NCI-H748 (cell line): ENCODE measurements at regions not wholly inside any gene's neighbourhood (a gene's known extent, or its start where the extent isn't known, plus 50 kb on each side); places are given as distances from the start of the nearest gene placed in this dataset.
A peak's percentile ranks its signal among the peaks of the same experiment; 100 is the strongest.
"Not testable (repeated sequence)": the region's sequence is repeated elsewhere in the genome, so short reads cannot be mapped to it uniquely, and the experiment has no call there.

Source experiments
- DNase-seq: peaks from one replicate; lab custom pipeline; 2025; ENCODE audit not compliant: unreplicated experiment; lab: John Stamatoyannopoulos, UW

DNA sequence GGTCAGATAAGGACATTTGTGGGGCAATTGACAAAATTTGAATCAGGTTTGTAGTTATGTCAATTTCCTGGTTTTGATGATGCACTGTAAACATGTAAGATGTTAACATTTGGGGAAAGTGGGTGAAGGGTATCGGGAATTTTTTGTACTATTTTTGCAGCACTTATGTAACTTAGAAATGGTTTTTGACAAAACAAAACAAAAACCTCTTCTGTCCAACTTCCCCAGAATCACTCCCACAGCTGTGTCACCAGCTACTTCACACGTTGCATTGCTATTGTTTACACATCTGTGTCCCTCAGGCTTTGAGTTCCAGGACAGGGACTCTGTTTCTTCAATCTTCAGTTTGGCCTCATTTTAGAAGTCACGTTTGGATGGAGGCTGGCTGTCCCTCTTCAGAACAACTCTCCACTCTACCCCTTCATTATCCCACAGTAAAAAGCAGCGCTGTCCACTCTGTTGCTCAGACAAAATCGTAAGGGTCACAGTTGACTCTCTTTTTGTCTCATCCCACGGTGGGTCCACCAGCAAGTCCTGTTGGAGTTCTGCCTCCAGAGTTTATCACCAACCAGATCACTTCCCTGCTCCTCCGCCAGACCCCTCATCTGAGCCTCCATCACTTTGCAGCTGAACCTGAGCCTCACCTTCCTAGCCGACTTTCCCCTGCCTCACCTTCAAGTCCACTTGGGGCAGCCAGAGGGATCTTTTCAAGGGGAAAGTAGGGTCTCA lies 63.2 kb downstream of the NENF start:
- no peak for DNase-seq

GRCh38 chr1:212496682-212497081 lies 64.0 kb downstream of the NENF start:
- no peak for DNase-seq

DNA sequence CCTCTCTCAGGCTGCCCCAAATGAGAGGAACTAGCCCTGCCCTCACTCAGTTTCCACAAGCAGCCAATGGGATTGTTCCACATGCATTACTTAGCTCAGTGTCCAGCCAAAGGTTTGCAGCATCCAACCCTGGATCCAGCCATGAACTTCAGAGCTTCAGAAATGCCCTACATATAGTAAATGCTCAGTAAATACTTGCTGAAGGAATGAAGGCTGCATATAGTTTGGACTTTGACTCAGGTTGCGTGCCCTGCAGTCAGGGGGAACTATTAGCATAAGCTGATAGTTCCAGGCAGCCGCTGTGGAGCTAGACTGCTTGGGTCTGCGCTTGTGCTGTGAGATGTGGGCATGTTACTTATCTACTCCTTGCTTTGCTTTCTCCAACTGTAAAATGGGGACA lies 64.8 kb downstream of the NENF start:
- DNase-seq, result no peak

DNA sequence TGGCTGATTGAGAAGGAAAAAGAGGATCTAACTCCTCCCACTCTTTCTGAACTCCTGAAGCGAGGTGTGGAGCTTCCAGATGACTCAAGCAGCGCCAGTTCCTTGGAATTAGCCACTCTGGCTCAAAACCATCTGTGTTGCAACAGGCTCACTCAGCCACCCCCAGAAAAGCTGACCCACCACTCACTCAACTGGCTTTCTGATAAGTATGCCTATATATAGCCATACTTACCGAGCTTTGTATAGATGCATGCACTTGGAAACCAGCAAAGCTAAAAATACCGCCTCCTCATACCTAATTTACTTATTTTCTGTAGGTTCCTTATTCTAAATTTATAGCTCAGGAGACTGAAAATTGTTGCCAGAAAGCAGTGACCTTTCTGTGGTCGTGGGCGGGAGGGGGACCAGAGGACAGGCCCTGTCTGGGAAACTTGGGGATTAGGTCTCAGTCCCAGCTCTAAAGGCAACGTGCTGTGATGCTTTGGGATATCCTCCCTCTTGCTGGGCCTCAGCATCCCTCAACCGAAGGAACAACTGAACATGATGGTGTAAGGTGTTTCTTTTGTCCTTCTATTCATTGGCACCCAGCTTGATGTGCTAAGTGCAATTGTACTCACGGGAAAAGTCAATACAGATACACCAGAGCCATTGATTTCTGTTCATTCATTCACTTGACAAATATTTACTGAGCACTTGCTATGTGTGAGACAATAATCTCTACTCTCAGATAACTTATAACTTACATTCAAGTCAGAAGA lies 65.7 kb downstream of the NENF start:
- peak; percentile 96 for DNase-seq

DNA sequence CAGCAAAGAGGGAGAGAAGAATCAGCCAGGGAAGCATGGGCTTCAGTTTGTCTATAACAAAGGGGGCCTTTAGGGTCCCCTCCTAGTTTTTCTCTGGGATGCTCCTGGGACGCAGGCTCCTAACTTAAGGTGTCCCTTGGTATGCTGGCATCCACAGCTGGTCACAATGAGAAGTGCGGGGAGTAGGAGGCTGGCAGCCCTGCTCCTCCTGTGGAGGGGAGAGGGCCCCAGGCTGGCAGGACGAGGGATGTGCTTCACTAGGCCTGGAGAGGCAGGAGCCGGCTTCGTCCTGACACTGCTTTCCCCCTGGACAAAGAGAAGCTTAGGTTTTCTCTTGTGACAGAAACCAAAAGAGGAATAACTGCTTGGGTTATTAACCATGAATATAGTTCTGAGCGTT lies 67.6 kb downstream of the NENF start:
- no peak for DNase-seq

GRCh38 chr1:212500983-212501382 lies 68.3 kb downstream of the NENF start:
- no peak for DNase-seq

DNA sequence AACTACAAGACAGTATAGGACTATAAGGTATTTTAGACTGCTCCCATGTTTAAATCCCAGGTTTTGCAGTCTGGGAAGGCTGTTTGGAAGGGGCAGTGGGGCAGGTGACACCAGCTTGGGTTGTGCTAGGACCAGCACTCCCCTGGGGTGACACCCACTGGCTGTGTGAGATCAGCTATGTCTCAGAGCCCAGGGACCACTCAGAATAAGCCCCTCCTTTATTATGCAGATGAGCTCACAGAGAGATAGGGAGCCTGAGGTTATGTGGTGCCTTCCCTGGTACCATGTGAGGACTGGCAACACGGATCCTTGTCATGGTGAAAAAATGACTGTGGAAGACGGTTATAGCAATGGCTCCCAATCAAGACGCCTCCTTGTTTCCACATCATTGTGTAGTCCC lies 71.0 kb downstream of the NENF start:
- DNase-seq, result no peak

- no peak for DNase-seq
Measured at GRCh38 chr1:212504171-212504803, 71.6 kb downstream of the NENF start.

DNA sequence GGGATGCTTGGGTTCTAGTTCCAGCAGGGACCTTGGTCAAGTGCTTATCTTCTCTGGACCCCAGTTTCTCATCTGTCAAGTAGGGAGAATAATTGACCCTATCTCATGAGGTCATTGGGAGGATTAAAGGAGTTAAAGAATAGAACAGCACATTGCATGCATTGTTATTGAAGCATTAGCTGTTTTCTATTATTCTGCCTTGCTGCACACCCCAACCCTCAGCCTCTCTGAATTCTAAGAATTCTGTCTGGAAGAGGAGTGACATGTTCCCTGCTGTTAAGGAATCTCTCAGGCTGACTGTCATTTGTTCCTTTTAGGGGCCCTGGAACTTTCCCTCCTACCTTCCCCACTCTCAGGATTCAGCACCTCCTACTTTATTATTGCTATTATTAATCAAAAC lies 73.9 kb downstream of the NENF start:
- no peak for DNase-seq

GRCh38 chr1:212507369-212507768 lies 74.6 kb downstream of the NENF start:
- no peak for DNase-seq

- no peak for DNase-seq
Measured at GRCh38 chr1:212512816-212513559, 80.3 kb downstream of the NENF start.

DNA sequence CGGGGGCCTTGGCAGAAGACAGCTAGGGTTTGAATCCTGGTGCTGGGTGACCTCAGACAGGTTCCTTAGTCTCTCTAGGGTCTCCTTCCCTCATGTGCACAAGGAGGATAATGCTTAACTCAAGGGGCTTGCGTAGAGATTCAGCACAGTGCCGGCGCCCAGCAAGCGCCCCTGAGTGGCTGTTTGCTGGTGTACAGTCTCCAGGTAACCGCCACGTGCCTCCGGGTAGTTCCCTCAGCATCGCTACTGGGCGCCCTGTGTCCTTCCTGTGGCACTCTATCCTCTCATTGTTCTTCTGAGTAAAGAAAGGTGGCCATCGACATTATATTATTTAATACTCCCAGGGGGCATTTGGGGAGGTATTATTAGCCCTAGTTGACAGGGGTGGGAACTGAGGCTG lies 80.9 kb downstream of the NENF start:
- peak; percentile 1 for DNase-seq

DNA sequence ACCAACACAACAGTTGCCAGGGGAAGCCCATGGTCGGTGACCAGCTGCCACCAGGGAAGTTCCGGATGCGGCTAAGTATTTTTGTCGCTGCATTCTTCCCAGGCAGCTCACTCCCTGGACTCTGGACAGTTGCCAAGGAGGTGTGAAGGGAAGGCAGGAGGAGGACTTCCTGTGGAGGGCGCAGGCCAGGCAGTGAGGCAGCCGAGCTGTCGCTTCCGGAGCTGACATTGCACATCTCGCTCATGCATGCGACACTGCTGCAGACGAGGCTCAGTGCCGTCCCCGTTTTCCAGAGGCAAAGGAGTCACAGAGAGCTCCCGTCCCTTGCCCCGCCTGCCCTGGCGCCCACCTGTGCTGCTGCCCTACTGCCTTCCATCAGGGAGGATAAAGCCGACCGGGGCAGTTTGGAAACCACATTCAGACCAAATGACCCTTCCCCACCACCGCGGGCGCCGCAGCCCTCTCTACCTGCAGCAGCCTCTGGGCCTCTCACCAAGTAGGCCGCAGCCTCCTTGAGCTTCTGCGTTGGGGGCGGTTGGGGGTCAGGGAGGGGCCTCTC lies 81.4 kb downstream of the NENF start:
- peak; percentile 16 for DNase-seq

DNA sequence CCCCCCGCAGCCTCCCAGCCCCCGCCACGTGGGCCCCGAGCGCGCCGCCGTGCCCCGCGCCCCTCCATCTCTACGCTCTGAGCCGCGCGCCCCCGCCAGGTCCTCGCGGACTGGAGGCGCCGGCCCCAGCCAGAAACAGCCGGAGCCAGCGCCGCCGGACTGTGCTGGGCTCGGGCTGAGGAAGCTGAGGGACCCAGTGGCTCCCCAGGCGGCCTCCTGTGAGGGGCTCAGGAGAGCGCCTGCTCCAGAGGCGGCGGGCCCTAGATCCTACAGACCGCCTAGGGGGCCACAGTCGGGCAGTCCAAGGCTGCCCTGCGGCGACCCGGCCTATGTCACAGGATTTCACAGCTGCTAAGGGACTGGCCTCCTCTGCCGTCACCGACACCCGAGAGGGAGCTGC lies 82.1 kb downstream of the NENF start:
- DNase-seq, result no peak

- no peak for DNase-seq
Measured at GRCh38 chr1:212515329-212515760, 82.6 kb downstream of the NENF start.

DNA sequence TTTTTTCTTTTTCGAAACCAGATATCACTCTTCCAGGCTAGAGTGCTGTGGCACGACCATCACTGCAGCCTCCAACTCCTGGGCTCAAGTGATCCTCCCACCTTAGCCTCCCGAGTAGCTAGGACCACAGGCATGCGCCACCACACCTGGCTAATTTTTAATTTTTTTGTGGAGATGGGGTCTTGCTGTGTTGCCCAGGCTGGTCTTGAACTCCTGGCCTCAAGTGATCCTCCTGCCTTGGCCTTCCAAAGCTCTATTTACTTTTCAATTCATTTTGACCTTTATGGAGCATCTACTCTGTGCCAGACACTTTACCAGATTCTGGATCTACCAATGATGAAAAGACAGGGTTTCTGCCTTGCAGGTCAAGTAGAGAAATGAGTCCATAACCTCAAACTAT lies 83.3 kb downstream of the NENF start:
- DNase-seq, result not testable (repeated sequence)

GRCh38 chr1:212518188-212519054 lies 85.7 kb downstream of the NENF start:
- DNase-seq, result peak; percentile 15

- no peak for DNase-seq
Measured at GRCh38 chr1:212519131-212519530, 86.4 kb downstream of the NENF start.

DNA sequence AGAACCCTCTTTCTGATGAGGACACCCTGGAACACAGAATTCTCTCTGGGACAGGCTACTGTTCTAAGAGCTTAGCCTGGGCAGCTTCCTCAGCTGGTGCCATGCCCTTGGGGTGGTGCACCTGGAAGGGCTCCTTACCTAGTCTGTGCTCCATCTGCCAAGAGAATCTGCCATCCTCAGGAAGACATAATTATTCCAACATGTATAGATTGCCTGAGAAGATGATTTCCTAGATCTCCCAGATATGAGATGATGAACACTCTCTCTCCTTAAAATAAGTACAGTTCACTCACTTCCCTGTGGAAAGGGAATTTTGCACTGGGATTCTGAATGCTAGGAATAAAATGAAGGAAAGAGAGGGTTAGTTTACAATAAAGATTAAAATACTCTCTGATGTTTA lies 87.6 kb downstream of the NENF start:
- DNase-seq, result no peak

GRCh38 chr1:212520746-212521145 lies 87.8 kb upstream of the ATF3 start:
- DNase-seq, result no peak
